SU-DHL-6 (cell line): ENCODE measurements at regions not wholly inside any gene's neighbourhood (a gene's known extent, or its start where the extent isn't known, plus 50 kb on each side); places are given as distances from the start of the nearest gene placed in this dataset.

Experiments
- CTCF ChIP-seq: fragments of 200-600 bp; sonication (generic); IDR thresholded peaks from one replicate; pipeline ENCODE4 v1.5.1; 2017; ENCODE audit warnings: antibody characterized with exemption, mild to moderate bottlenecking, low read length, moderate library complexity; ENCODE audit not compliant: insufficient read depth, poor library complexity, severe bottlenecking
- EZH2phosphoT487 ChIP-seq: fragments of 200-600 bp; sonication (generic), shearing (Covaris generic); conservative IDR thresholded peaks from 2 replicates; pipeline ENCODE4 v1.6.1; 2018; ENCODE audit warnings: mild to moderate bottlenecking, antibody characterized with exemption, low read length, moderate library complexity, mixed read lengths

DNA sequence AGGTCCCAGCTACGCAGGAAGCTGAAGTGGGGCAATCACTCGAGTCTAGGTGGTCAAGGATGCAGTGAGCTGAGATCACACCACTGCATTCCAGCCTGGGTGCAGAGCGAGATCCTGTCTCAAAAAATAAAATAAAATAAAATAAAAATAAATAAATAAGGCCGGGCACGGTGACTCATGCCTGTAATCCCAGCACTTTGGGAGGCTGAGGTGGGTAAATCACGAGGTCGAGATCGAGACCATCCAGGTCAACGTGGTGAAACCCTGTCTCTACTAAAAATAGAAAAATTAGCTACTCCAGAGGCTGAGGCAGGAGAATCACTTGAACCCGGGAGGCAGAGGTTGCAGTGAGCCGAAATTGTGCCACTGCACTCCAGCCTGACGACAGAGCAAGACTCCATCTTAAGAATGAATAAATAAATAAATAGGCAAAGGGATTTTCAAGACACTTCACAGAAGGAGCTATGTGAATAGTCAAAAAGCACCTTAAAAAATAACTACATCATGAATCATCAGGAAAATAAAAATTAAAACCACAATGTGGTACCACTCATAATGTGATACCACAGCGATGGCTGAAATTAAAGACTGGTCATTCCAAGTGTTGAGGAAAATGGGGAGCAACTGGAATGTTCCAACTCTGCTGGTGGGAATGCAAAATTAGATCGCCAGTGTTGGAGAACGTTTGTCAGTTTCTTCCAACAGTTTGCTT, 92.9 kb upstream of the TBX3 start:
- TF ChIP-seq CTCF: no peak
- no peak for TF ChIP-seq EZH2phosphoT487
